HG03439 (cell line): ENCODE measurements at regions not wholly inside any gene's neighbourhood (a gene's known extent, or its start where the extent isn't known, plus 50 kb on each side); places are given as distances from the start of the nearest gene placed in this dataset.
A peak's percentile ranks its signal among the peaks of the same experiment; 100 is the strongest.

Experiments used
- ATAC-seq: cut with Tn5 transposase; IDR thresholded peaks from one replicate; pipeline ENCODE4 v1.9.1; 2021; ENCODE audit warnings: mild to moderate bottlenecking, moderate library complexity; ENCODE audit not compliant: unreplicated experiment

DNA sequence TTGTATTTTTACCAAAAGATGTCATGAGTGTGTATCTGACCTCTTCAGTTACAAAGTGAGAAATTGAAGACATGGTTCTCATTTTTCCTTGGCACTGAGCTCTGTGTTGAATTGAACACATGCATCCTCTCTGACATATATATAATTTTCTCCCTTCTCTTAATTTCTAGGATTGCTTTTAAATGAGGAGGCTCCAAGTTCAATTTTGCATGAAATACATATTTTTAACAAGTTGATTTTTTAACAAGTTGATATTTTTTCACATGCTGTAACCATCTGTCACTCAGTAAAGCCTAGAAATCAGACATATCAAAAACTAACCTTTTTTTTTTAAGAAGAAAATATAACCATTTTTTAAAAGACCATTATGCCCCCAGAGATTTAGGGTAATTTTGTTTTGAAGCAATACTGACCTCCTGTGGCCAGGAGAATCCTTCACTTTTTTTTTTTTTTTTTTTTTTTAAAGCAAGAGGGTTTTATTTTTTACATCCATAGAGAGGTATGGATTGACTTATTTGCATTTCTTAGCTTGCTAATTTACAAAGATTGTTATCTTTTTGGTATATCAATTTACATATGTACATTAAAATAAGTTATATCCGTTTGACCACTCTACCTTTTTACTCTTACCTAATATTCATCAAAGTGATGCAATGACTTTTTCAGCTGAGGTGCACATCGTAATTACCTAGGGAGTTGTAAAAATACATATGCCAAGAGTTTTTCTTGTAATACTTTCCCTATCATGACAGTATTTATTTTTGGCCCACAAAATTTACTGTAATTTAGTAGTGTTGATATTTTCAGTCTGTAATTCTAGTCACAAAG lies 161.8 kb downstream of the SOCS6 start:
- ATAC-seq = no peak

DNA sequence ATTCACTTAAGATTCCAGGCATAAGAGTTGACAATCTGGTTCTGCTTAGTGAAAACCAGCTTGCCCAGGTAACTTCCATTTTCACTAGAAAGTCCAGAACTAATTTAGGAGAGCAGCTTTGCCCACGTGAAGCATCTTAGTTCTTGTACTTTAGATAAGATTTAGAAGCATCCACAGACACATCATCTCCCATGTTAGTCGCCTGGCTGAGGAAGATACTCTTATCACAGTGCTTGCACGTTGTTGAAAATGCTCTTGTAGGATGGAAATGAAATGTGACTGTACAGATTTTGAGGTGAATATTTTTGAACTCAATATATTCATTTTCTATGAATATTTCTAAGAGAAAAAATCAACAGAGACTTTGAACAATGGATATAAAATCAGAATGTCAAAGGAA lies 159.7 kb downstream of the SOCS6 start:
- ATAC-seq = no peak

DNA sequence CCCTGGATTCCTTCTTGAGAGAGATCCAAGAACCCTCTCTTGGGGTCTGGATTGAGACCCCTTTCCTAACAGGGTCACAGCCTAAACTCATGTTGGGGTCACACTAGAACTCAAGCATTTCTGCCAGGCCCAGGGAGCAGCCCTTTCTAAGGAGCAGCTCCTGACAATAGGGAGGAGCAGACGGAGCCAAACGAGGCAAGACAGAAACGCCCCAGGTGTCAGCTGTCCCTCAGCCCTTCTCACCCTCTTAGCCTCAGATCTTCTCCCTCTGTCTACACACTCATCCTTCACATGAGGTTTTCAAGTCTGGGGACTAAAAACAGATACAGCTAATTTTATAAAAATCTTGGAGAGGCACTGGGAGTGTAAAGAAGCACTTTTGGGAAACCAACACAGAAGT lies 157.2 kb downstream of the SOCS6 start:
- ATAC-seq = no peak

GRCh38 chr18:70442933-70443332 lies 154.1 kb downstream of the SOCS6 start:
- no peak for ATAC-seq

DNA sequence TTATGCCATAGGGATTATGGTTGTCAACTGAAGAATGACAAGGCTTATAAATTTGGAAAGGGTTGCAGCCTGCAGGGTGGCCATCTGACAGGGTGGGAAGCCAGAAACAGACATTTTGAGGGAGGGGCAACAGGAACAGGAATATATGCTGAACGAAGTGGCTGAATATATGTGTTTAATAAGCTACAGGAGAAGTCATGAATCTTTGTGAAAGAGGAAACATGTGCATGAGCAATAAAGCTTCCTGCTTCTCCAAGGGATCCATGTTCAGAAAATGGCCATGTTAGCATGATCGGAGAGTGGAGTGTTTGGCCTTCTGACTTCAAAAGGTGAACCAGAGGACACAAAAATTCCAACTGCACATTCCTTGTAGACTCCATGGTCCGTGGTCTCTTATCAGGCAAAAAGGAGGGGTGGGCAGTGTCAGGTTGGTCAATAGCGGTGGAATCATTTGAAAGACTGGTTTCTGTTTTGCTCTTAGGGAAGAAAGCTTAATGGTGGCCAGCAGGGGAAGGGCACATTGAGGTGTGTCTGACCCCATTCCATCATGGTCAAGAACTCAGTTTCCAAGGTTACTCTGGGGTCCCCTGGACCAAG lies 144.1 kb downstream of the SOCS6 start:
- no peak for ATAC-seq

DNA sequence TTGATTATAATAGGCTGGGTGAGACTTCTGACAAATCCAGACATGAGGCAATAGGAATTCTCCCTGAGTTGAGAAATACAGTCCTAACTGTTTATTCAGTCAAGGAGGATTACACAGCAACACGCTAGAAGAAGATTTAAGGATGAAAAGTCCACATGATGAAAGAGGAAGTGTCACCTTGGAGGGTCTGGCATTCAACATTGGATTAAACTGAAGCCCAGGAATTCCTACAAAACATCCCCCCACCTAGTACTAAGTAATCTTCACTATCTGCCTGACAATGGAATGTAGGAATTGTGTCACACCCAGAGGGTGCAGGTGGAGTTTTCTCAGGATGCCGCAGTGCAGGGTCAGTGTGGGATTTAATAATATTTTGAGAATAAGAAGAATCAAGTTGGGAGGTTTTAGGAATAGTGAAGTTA lies 142.4 kb downstream of the SOCS6 start:
- ATAC-seq = no peak

GRCh38 chr18:70430501-70431173 lies 141.8 kb downstream of the SOCS6 start:
- ATAC-seq = no peak

DNA sequence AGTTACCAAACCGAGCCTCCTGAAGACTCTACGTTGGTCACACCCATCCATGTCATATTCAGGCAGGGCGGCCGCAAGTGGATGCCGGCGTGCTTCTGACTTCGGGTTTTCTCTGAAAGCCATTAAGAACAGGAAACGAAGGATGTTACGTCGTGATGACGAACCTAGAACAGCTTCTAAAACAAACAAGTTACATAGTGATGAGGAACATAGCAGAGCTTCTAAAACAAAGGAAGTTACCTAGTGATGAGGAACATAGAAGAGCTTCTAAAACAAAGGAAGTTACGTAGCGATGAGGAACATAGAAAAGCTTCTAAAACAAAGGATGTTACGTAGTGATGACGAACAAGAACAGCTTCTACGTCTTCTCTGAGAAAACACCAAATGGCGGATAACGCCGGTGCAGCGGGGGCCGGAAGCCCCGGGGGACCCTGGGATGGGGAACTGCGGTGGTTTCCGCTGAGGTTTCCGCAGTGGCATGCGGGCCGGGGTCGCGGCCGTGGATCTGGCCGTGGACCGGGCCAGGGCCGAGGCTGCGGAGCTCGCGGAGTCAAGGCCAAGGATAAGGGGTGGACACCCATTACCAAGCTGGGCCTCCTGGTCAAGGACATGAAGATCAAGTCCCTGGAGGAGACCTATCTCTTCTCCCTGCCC lies 141.1 kb downstream of the SOCS6 start:
- ATAC-seq = no peak

- ATAC-seq = peak; percentile 98
These were observed 139.6 kb downstream of the SOCS6 start for GRCh38 chr18:70428439-70428838.

- no peak for ATAC-seq
These were observed 138.0 kb downstream of the SOCS6 start for GRCh38 chr18:70426818-70427217.

- no peak for ATAC-seq
These were observed 136.4 kb downstream of the SOCS6 start for GRCh38 chr18:70425236-70425635.

DNA sequence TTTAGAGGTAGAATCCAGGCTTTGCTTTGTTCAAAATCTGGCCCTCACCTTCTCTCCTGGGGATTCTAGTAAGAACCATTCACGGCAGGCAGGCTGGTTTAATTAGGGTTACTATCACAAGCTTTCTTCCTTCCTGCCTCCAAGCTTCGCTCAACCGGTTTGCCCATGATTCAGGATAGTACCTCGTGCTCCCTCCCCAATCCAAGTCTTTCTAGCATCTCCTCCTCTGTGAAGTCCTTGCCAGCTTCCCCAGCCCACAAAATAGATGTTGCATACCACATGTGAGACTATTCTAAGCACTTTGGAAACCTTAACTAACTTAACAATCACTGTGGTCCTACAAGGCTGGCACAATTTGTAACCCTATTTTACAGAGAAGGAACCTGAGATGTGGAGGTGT lies 135.1 kb downstream of the SOCS6 start:
- no peak for ATAC-seq

DNA sequence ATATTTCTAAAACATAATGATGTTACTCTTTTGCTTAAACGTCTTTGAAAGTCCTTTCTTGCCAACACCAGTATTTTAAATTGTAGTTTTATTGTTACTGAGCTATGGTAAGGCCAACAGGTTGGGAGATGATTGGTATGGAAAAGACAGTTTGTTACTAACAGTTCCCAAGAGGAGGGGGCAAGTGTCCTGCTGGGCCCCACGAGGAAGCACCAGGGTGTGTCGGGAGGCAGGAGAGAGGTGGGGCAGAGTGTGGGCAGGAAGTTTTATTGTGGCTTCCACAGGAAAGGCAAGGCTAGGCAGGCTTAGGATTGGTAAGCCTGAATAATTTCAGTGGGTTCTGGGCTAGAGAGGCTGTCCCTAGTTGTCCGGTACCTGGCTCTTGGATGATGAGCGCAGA lies 134.3 kb downstream of the SOCS6 start:
- no peak for ATAC-seq

GRCh38 chr18:70422391-70422965 lies 133.6 kb downstream of the SOCS6 start:
- no peak for ATAC-seq

DNA sequence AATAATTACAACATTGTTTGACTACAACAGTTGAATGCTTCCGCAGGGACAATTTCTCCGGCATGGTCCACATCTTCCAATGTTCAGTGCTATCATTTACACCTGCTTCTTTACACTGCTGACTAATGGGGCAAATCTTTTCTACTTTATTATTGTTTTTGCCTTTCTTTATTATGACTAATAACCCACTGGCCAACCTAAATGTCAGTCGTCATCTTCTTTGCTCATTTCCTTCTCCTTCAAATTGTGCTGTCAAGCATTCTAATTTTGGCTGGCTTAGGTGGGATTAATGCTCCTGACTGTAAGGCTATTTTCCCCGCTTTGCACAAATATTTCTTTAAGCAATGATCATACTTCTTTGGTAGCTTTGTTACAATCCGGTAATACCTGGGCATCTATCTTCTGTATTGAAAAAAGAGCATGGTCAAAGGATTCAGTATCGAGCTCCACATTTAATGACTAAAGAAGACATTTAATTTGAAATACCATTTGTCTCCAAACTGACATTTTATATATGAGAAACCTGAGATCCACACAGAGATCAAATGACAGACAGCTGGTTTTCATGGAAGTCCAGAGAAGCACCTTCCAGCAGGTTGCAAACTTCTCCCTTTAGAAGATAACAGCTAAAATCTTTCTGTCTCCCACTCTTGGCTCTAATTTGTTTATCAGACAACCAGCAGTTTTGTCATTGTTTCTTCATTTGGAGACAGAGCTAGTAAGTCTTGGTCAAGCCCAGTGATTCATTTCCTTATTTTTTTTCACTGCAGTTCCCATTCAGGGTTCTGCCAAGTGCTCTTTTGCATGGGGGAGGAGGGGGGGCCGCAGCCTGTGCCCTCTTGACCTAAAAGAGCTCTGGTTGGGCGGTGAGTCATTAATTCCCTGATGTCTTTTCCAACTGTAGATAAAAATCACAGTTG lies 132.9 kb downstream of the SOCS6 start:
- no peak for ATAC-seq

DNA sequence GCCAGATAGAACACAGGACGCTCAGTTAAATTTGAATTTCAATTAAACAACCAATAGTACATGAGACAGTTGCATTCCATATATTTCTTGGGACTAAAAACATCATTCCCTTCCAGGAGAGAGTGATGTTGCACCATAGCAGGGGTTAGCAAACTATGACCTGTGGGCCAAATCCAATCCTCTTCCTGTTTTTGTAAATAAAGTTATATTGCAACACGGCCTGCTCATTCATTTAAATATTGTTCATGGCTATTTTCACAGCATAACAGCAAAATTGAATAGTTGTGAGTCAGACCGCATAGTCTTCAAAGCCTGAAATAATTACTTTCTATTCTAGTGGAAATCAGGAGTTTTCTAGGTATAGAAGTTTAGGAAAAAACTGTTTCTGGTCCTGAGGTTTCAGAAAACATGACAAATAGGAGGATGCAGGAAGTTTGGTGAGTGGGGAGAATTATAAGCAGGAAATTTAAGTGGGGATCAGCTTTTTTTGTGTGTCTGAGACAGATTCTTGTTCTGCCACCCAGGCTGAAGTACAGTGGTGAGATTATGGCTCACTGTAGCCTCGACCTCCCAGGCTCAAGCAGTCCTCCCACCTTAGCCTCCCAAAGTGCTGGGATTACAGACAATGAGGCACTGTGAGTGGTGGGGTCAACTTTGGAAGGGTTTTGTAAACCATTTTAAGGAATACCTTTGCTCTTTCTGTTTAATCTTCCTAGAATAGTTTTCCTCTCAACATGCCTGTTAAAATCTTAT lies 131.5 kb downstream of the SOCS6 start:
- ATAC-seq = no peak

DNA sequence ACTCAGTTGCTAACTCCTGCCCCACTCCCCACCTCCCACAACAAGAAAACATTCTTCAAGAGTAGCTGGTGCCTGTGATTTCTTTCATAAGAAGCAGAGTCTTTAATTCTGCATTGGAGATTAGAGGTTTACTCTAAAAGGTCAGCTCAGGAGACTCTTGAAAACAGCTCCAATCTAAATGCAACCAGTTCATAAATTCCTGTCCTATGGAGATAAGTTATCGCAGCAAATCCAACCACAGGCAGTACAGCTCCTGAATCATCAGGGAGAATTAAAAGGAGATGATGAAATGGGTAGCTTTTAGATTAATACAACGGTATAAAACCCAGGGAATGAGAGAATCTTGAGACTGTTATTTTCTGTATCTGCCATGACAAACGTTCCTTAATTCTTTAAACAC lies 130.7 kb downstream of the SOCS6 start:
- ATAC-seq = no peak

DNA sequence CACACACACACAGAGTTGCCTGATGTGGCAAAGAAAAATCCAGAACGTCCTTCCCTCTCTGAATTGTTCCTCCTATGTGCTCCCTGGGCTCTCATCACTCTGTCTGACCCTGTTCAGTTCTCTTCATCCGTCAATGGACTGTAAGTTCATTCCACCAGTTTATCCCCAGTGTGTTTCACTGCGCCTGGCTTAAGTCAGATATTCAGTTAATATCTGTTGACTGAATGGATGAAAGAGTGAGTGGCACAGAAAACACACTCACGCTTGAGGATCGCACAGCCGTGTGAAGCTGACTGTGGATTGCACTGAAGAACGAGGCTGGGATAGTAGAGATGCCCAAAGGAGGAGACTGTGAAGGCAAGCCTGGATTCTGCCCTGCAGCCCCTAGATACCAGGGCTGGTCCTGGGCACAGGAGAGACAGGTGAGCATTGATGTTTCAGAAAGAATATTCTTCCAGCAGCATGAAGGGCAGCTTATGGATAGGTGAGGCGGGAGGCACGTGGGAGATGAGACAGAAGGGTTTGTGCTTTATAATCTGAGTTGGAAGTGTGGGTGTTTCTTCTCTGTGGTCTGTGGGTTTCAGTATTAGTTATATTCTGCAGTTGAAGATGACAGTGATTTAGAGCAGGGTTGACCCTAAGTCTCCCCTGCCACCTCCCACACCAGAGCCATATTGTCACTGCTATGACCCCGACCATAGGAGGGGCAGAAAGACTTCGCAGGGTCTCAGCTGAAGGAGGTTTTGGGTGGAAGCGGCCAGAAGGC lies 129.9 kb downstream of the SOCS6 start:
- peak; percentile 99 for ATAC-seq

DNA sequence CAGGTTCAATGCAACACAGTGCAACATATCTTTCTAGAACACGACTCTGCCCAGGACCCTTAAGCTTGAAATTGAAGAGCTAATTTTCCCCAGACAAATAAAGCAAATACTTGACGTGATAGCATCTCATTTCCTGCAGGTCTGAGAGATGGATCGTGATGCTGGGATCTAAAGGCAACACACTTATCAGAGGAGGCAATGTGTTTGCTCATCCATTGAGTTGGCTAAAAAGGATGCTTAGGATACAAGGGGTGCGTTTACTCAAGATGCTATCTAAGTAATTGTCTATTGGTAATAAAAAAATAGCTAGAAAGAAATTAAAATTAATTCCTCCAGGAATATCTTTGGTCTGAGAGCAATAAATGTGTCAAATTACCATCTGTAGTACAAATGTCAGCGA lies 129.0 kb downstream of the SOCS6 start:
- no peak for ATAC-seq
